Epithelial cell of esophagus (primary cell): ENCODE measurements at regions not wholly inside any gene's neighbourhood (a gene's known extent, or its start where the extent isn't known, plus 50 kb on each side); places are given as distances from the start of the nearest gene placed in this dataset.
"Not testable (repeated sequence)": the region's sequence is repeated elsewhere in the genome, so short reads cannot be mapped to it uniquely, and the experiment has no call there.

Source experiments
- DNase-seq: peaks from one replicate; pipeline ENCODE4 v3.0.0; 2010; ENCODE audit warnings: low read depth
- H3K4me3 ChIP-seq: 2 replicates; pipeline ENCODE4 v1.5.1; 2011; ENCODE audit warnings: mild to moderate bottlenecking, low read length, control low read depth
- TF ChIP-seq, protein P1 (sequence below): IDR thresholded peaks from 2 replicates; pipeline ENCODE4 v1.5.1; 2011; ENCODE audit warnings: low read depth, mild to moderate bottlenecking, low read length, control low read depth, inconsistent platforms; ENCODE audit not compliant: insufficient read depth; ENCODE audit errors: missing control alignments

- TF ChIP-seq, protein P1, sequence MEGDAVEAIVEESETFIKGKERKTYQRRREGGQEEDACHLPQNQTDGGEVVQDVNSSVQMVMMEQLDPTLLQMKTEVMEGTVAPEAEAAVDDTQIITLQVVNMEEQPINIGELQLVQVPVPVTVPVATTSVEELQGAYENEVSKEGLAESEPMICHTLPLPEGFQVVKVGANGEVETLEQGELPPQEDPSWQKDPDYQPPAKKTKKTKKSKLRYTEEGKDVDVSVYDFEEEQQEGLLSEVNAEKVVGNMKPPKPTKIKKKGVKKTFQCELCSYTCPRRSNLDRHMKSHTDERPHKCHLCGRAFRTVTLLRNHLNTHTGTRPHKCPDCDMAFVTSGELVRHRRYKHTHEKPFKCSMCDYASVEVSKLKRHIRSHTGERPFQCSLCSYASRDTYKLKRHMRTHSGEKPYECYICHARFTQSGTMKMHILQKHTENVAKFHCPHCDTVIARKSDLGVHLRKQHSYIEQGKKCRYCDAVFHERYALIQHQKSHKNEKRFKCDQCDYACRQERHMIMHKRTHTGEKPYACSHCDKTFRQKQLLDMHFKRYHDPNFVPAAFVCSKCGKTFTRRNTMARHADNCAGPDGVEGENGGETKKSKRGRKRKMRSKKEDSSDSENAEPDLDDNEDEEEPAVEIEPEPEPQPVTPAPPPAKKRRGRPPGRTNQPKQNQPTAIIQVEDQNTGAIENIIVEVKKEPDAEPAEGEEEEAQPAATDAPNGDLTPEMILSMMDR, result no peak
- H3K4me3 ChIP-seq, result no peak overlapping the region
- no peak for DNase-seq
These were observed 487.5 kb downstream of the TMEM121 start for GRCh38 chr14:106013879-106014376.

GRCh38 chr14:106017952-106018351, 491.6 kb downstream of the TMEM121 start:
- DNase-seq, H3K4me3 ChIP-seq: not testable (repeated sequence)

- no peak overlapping the region for H3K4me3 ChIP-seq
- no peak for DNase-seq
These were observed 495.4 kb downstream of the TMEM121 start for GRCh38 chr14:106021832-106022231.

GRCh38 chr14:106022648-106023047, 496.3 kb downstream of the TMEM121 start:
- peak; percentile 7 for DNase-seq
- not testable (repeated sequence) for H3K4me3 ChIP-seq

More at GRCh38 chr14:106021832-106022231, 495.4 kb downstream of the TMEM121 start:
- TF ChIP-seq, protein P1, result no peak

- no peak for DNase-seq
- TF ChIP-seq, protein P1, result no peak
- H3K4me3 ChIP-seq, result no peak overlapping the region
These were observed 497.0 kb downstream of the TMEM121 start for GRCh38 chr14:106023411-106023810.

DNA sequence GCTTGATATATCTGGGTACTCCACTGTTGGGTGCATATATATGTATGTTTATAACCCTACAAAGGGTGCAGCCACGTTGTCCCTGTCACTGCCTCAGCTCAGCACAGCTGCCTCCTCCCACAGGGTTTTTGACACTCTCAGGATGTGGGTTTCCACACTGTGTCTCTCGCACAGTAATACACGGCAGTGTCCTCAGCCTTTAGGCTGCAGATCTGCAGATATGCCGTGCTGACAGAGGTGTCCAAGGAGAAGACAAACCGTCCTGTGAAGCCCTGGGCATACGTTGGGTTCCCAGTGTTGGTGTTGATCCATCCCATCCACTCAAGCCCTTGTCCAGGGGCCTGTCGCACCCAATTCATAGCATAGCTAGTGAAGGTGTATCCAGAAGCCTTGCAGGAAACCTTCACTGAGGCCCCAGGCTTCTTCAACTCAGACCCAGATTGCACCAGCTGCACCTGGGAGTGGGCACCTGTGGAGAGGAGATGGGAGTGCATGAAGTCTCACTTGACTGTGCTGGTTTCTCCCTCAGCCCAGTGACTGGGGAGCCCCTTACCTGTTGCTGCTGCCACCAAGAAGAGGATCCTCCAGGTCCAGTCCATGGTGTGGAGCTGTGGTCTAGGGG, 498.7 kb downstream of the TMEM121 start:
- TF ChIP-seq, protein P1, result no peak
- no peak for DNase-seq
- no peak overlapping the region for H3K4me3 ChIP-seq

- no peak for DNase-seq
- TF ChIP-seq, protein P1, result no peak
- no peak overlapping the region for H3K4me3 ChIP-seq
These were observed 499.6 kb downstream of the TMEM121 start for GRCh38 chr14:106026026-106026425.

- H3K4me3 ChIP-seq, DNase-seq: not testable (repeated sequence)
These were observed 501.4 kb downstream of the TMEM121 start for GRCh38 chr14:106027759-106028158.
